ENCODE measurements at regions not wholly inside any gene's neighbourhood (a gene's known extent, or its start where the extent isn't known, plus 50 kb on each side); places are given as distances from the start of the nearest gene placed in this dataset.

GRCh38 chr16:76081967-76082366 is 195.2 kb upstream of the CNTNAP4 start:
- no peak for FAIRE-seq
- DNase-seq (ENCODE audit: insufficient read length, low spot score), result no peak
- no peak for TF ChIP-seq CTCF (IDR thresholded peaks at IDR 0.05; ENCODE audit: insufficient read depth, missing control alignments)

- DNase-seq (ENCODE audit: insufficient read length, low spot score) (no peak), FAIRE-seq (no peak)
- TF ChIP-seq CTCF (IDR thresholded peaks at IDR 0.05; ENCODE audit: insufficient read depth, missing control alignments), result no peak
These were observed 170.6 kb upstream of the CNTNAP4 start for GRCh38 chr16:76106647-76107046.

- TF ChIP-seq CTCF (IDR thresholded peaks at IDR 0.05; ENCODE audit: insufficient read depth, missing control alignments), result no peak
- FAIRE-seq (no peak), DNase-seq (ENCODE audit: insufficient read length, low spot score) (no peak)
These were observed 168.7 kb upstream of the CNTNAP4 start for GRCh38 chr16:76108460-76108859.

- FAIRE-seq (no peak), DNase-seq (ENCODE audit: insufficient read length, low spot score) (no peak)
- no peak for TF ChIP-seq CTCF (IDR thresholded peaks at IDR 0.05; ENCODE audit: insufficient read depth, missing control alignments)
These were observed 162.5 kb upstream of the CNTNAP4 start for GRCh38 chr16:76114681-76115080.

- no peak for FAIRE-seq
- TF ChIP-seq CTCF (IDR thresholded peaks at IDR 0.05; ENCODE audit: insufficient read depth, missing control alignments), result no peak
- no peak for DNase-seq (ENCODE audit: insufficient read length, low spot score)
These were observed 158.9 kb upstream of the CNTNAP4 start for GRCh38 chr16:76118344-76118743.

GRCh38 chr16:76121636-76122035 is 155.6 kb upstream of the CNTNAP4 start:
- no peak for DNase-seq (ENCODE audit: insufficient read length, low spot score)
- no peak for TF ChIP-seq CTCF (IDR thresholded peaks at IDR 0.05; ENCODE audit: insufficient read depth, missing control alignments)
- no peak for FAIRE-seq

- no peak for FAIRE-seq
- DNase-seq (ENCODE audit: insufficient read length, low spot score), result no peak
- no peak for TF ChIP-seq CTCF (IDR thresholded peaks at IDR 0.05; ENCODE audit: insufficient read depth, missing control alignments)
These were observed 153.2 kb upstream of the CNTNAP4 start for GRCh38 chr16:76123966-76124365.
